Mesendoderm (in vitro differentiated cells): ENCODE measurements at regions not wholly inside any gene's neighbourhood (a gene's known extent, or its start where the extent isn't known, plus 50 kb on each side); places are given as distances from the start of the nearest gene placed in this dataset.
A peak's percentile ranks its signal among the peaks of the same experiment; 100 is the strongest.

Experiments
- DNase-seq: peaks from one replicate; pipeline ENCODE4 v3.0.0; 2013
- H2AK5ac ChIP-seq: 2 replicates; pipeline ENCODE4 v1.6.1; 2013; ENCODE audit warnings: low read length, inconsistent platforms
- H2BK120ac ChIP-seq: 2 replicates; pipeline ENCODE4 v1.6.1; 2013; ENCODE audit warnings: low read depth, mild to moderate bottlenecking, low read length, moderate library complexity, mixed read lengths
- H2BK15ac ChIP-seq: replicated peaks from 2 replicates; pipeline ENCODE4 v1.6.1; 2013; ENCODE audit warnings: low read depth, mild to moderate bottlenecking, moderate library complexity
- H2BK5ac ChIP-seq: 2 replicates; pipeline ENCODE4 v1.6.1; 2013; ENCODE audit warnings: low read length, inconsistent platforms
- H3K18ac ChIP-seq: 2 replicates; pipeline ENCODE4 v1.6.1; 2013; ENCODE audit warnings: mild to moderate bottlenecking, low read length, mixed read lengths
- H3K23ac ChIP-seq: one replicate; pipeline ENCODE4 v1.6.1; 2013; ENCODE audit warnings: low read length
- H3K27ac ChIP-seq: 2 replicates; pipeline ENCODE4 v1.5.1; 2013; ENCODE audit warnings: low read depth, mild to moderate bottlenecking, inconsistent platforms, low read length, moderate library complexity
- H3K27me3 ChIP-seq: 2 replicates; pipeline ENCODE4 v1.6.1; 2013; ENCODE audit warnings: low read length, control low read depth, mild to moderate bottlenecking, inconsistent platforms; ENCODE audit not compliant: insufficient read depth, poor library complexity
- H3K36me3 ChIP-seq: 2 replicates; pipeline ENCODE4 v1.6.1; 2013; ENCODE audit warnings: low read length, inconsistent platforms; ENCODE audit not compliant: control insufficient read depth, insufficient read depth
- H3K4ac ChIP-seq: one replicate; pipeline ENCODE4 v1.6.1; 2013; ENCODE audit warnings: low read depth, mild to moderate bottlenecking, low read length, moderate library complexity
- H3K4me1 ChIP-seq: 2 replicates; pipeline ENCODE4 v1.6.1; 2013; ENCODE audit warnings: low read depth, low read length, inconsistent platforms; ENCODE audit not compliant: control insufficient read depth
- H3K4me2 ChIP-seq: 2 replicates; pipeline ENCODE4 v1.6.1; 2013; ENCODE audit warnings: low read length
- H3K4me3 ChIP-seq: 2 replicates; pipeline ENCODE4 v1.5.1; 2013; ENCODE audit warnings: mild to moderate bottlenecking, low read length
- H3K56ac ChIP-seq: one replicate; pipeline ENCODE4 v1.6.1; 2013; ENCODE audit warnings: low read length
- H3K79me1 ChIP-seq: 2 replicates; pipeline ENCODE4 v1.6.1; 2013; ENCODE audit warnings: low read length, inconsistent platforms
- H3K79me2 ChIP-seq: 2 replicates; pipeline ENCODE4 v1.6.1; 2013; ENCODE audit warnings: mild to moderate bottlenecking, low read length; ENCODE audit not compliant: control insufficient read depth, insufficient read depth
- H3K9ac ChIP-seq: 2 replicates; pipeline ENCODE4 v1.6.1; 2013; ENCODE audit warnings: low read length, inconsistent platforms
- H4K5ac ChIP-seq: one replicate; pipeline ENCODE4 v1.6.1; 2013; ENCODE audit warnings: low read length
- H4K8ac ChIP-seq: one replicate; pipeline ENCODE4 v1.6.1; 2013; ENCODE audit warnings: low read depth, mild to moderate bottlenecking, control low read depth, low read length, moderate library complexity
- WGBS: extraction: QIAGEN DNeasy Blood & Tissue Kit; methylation state at CpG from one replicate; pipeline ENCODE4 v1.1.7; 2013; ENCODE audit warnings: low lambda C conversion rate, missing lambda C conversion rate; ENCODE audit not compliant: insufficient coverage; ENCODE audit errors: extremely low coverage; 5-methylcytosine and 5-hydroxymethylcytosine counted together

- no peak overlapping the region for H2BK15ac ChIP-seq
- no peak overlapping the region for H4K8ac ChIP-seq
- no peaks in the 10 kb centered on the region for H3K4me1 ChIP-seq
- no peaks in the 10 kb centered on the region for H3K36me3 ChIP-seq
- H3K4ac ChIP-seq: no peak overlapping the region
- no peak overlapping the region for H2AK5ac ChIP-seq
- no peak overlapping the region for H2BK120ac ChIP-seq
- no peak overlapping the region for H3K23ac ChIP-seq
- H3K4me3 ChIP-seq: no peak overlapping the region
- WGBS: no CpG with 5 or more reads among the region's 5 CpGs
- H3K79me2 ChIP-seq: no peaks in the 10 kb centered on the region
- DNase-seq: peak; percentile 47
- H3K18ac ChIP-seq: no peak overlapping the region
- no peaks in the 10 kb centered on the region for H3K27me3 ChIP-seq
- H3K9ac ChIP-seq: no peak overlapping the region
- H3K56ac ChIP-seq: no peak overlapping the region
- H3K27ac ChIP-seq: no peak overlapping the region
- no peak overlapping the region for H4K5ac ChIP-seq
- no peaks in the 10 kb centered on the region for H3K79me1 ChIP-seq
- H3K4me2 ChIP-seq: no peak overlapping the region
- H2BK5ac ChIP-seq: no peak overlapping the region
Observed at GRCh38 chr9:107809871-107810460, 320.4 kb upstream of the KLF4 start.

DNA sequence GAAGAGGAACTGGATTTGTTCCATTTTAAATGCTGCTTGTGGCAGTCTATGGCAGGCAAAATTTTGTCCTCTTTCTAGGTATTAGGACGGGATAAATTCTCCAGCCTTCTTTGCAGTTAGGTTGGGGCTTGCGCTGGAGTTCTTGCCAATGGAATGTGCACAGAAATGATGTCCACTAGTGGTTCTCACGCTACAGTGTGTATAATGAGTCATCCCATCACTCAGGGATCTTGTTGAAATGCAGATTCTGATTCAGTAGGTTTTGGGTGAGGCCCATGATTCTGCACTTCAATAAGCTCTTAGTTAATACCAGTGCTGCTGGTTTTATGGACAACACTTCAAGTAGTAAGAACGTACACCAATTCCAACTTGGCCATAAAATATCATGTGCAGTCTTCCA is 317.6 kb upstream of the KLF4 start:
- no peaks in the 10 kb centered on the region for H3K79me2 ChIP-seq
- no peak overlapping the region for H3K23ac ChIP-seq
- no peaks in the 10 kb centered on the region for H3K36me3 ChIP-seq
- H4K8ac ChIP-seq: no peak overlapping the region
- H3K4me2 ChIP-seq: no peak overlapping the region
- WGBS: no CpG with 5 or more reads among the region's 4 CpGs
- no peak overlapping the region for H3K4me3 ChIP-seq
- no peak overlapping the region for H2BK15ac ChIP-seq
- no peaks in the 10 kb centered on the region for H3K27me3 ChIP-seq
- no peak overlapping the region for H2BK120ac ChIP-seq
- H4K5ac ChIP-seq: no peak overlapping the region
- no peak overlapping the region for H2AK5ac ChIP-seq
- no peaks in the 10 kb centered on the region for H3K4me1 ChIP-seq
- no peak overlapping the region for H3K4ac ChIP-seq
- no peak for DNase-seq
- H3K9ac ChIP-seq: no peak overlapping the region
- H3K56ac ChIP-seq: no peak overlapping the region
- H2BK5ac ChIP-seq: no peak overlapping the region
- H3K18ac ChIP-seq: no peak overlapping the region
- no peak overlapping the region for H3K27ac ChIP-seq
- no peaks in the 10 kb centered on the region for H3K79me1 ChIP-seq

GRCh38 chr9:107805201-107805600 is 315.6 kb upstream of the KLF4 start:
- DNase-seq: no peak
- WGBS: no CpG with 5 or more reads among the region's 2 CpGs
- H4K8ac ChIP-seq: no peak overlapping the region
- no peak overlapping the region for H2AK5ac ChIP-seq
- no peak overlapping the region for H3K56ac ChIP-seq
- no peak overlapping the region for H3K4me3 ChIP-seq
- H3K4ac ChIP-seq: no peak overlapping the region
- no peak overlapping the region for H2BK5ac ChIP-seq
- no peak overlapping the region for H3K23ac ChIP-seq
- H3K27ac ChIP-seq: no peak overlapping the region
- no peaks in the 10 kb centered on the region for H3K79me2 ChIP-seq
- H3K36me3 ChIP-seq: no peaks in the 10 kb centered on the region
- no peaks in the 10 kb centered on the region for H3K27me3 ChIP-seq
- no peaks in the 10 kb centered on the region for H3K4me1 ChIP-seq
- no peak overlapping the region for H4K5ac ChIP-seq
- no peak overlapping the region for H2BK120ac ChIP-seq
- H3K4me2 ChIP-seq: no peak overlapping the region
- H3K18ac ChIP-seq: no peak overlapping the region
- H3K79me1 ChIP-seq: no peaks in the 10 kb centered on the region
- no peak overlapping the region for H3K9ac ChIP-seq
- H2BK15ac ChIP-seq: no peak overlapping the region

GRCh38 chr9:107794259-107794658 is 304.7 kb upstream of the KLF4 start:
- Histone ChIP-seq H3K4me1 (no peaks in the 10 kb centered on the region), H3K4me3 (no peak overlapping the region), H2BK5ac (no peak overlapping the region), H3K79me2 (no peaks in the 10 kb centered on the region), H3K4ac (no peak overlapping the region), H4K5ac (no peak overlapping the region), H3K18ac (no peak overlapping the region), H3K56ac (no peak overlapping the region), H3K36me3 (no peaks in the 10 kb centered on the region), H2BK15ac (no peak overlapping the region), H3K27ac (no peak overlapping the region), H3K9ac (no peak overlapping the region), H3K79me1 (no peaks in the 10 kb centered on the region), H4K8ac (no peak overlapping the region), H3K27me3 (no peaks in the 10 kb centered on the region), H3K23ac (no peak overlapping the region), H3K4me2 (no peak overlapping the region), H2BK120ac (no peak overlapping the region), H2AK5ac (no peak overlapping the region)
- peak; percentile 70 for DNase-seq
- WGBS: no CpG with 5 or more reads among the region's 2 CpGs

- no peak overlapping the region for H3K4me2 ChIP-seq
- H3K4me1 ChIP-seq: no peaks in the 10 kb centered on the region
- no peak overlapping the region for H3K4me3 ChIP-seq
- no peak overlapping the region for H3K9ac ChIP-seq
- H2AK5ac ChIP-seq: no peak overlapping the region
- H2BK5ac ChIP-seq: no peak overlapping the region
- no peak overlapping the region for H4K5ac ChIP-seq
- no peaks in the 10 kb centered on the region for H3K79me1 ChIP-seq
- no peak overlapping the region for H3K23ac ChIP-seq
- H3K27me3 ChIP-seq: no peaks in the 10 kb centered on the region
- no peak for DNase-seq
- H2BK15ac ChIP-seq: no peak overlapping the region
- no peak overlapping the region for H2BK120ac ChIP-seq
- H3K79me2 ChIP-seq: no peaks in the 10 kb centered on the region
- no peak overlapping the region for H3K4ac ChIP-seq
- WGBS: no CpG with 5 or more reads among the region's 1 CpG
- H3K36me3 ChIP-seq: no peaks in the 10 kb centered on the region
- H4K8ac ChIP-seq: no peak overlapping the region
- no peak overlapping the region for H3K56ac ChIP-seq
- H3K18ac ChIP-seq: no peak overlapping the region
- H3K27ac ChIP-seq: no peak overlapping the region
Observed at GRCh38 chr9:107793541-107793940, 304.0 kb upstream of the KLF4 start.

GRCh38 chr9:107792596-107792995 is 303.0 kb upstream of the KLF4 start:
- Histone ChIP-seq H3K4me2 (no peak overlapping the region), H4K8ac (no peak overlapping the region), H3K27ac (no peak overlapping the region), H4K5ac (no peak overlapping the region), H3K23ac (no peak overlapping the region), H3K9ac (no peak overlapping the region), H3K36me3 (no peaks in the 10 kb centered on the region), H3K4ac (no peak overlapping the region), H3K56ac (no peak overlapping the region), H3K79me1 (no peaks in the 10 kb centered on the region), H3K18ac (no peak overlapping the region), H3K4me3 (no peak overlapping the region), H2BK120ac (no peak overlapping the region), H3K79me2 (no peaks in the 10 kb centered on the region), H2BK15ac (no peak overlapping the region), H3K4me1 (no peaks in the 10 kb centered on the region), H2AK5ac (no peak overlapping the region), H2BK5ac (no peak overlapping the region), H3K27me3 (no peaks in the 10 kb centered on the region)
- peak; percentile 31 for DNase-seq
- WGBS: no CpG with 5 or more reads among the region's 1 CpG
